Ureter (tissue), 1 donor: ENCODE measurements at regions not wholly inside any gene's neighbourhood (a gene's known extent, or its start where the extent isn't known, plus 50 kb on each side); places are given as distances from the start of the nearest gene placed in this dataset.

Source experiments
- DNase-seq: peaks from one replicate; pipeline ENCODE4 v3.0.0-alpha.2; 2020; ENCODE audit warnings: low spot score
- donor health status: DM: yes; HTN: yes; CAD: no.

DNA sequence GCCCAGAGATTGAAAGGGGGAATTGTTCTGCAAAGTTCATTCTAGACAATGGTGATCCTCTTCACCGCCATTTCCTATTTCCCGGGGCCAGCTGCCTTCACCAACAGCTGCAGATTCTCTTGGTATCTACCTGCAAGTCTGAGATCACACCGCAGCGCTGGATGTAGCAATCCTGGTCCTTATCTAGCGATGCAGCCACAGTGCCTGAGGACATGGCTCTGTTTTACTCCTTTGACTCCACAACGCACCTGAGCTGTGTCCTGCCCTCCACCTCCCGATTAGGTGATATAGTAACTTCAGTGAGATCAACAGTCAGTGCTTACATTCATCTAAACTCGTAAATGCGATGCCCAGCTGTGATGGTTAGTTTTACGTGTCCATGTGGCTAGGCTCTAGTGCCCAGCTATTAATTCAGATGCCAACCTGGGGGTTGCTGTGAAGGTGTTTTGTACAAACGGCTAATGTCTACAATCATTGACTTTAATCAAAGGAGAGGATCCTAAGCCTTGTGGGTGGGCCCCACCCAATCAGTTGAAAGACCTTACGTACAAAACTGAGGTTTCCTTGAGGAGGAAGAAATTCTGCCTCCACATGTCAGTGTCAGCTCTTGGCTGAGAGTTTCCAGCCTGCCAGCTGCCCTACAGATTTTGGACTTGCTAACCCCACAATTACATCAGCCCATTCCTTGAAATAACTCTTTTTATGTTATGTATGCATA is 189.8 kb downstream of the SH3BP4 start:
- DNase-seq = no peak

DNA sequence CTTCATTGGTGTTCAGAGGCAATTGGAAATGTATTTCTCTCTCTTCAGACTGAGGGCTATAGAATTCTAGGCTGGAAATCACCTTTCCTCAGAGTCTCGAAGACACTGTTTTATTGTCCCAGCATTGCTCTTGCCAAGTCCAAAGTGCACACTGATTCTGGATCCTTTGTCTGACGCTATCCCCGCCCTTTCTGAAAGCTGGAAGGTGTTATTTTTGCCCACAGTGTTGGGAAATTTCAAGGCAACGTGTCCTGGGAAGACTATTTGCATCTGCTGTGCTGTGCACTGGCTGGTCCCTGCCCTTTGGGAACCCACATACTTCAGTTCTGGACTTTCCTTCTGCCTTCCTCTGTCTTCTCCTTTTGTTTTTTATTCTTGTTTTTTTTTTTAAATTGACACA is 190.8 kb downstream of the SH3BP4 start:
- DNase-seq = no peak

- no peak for DNase-seq
Observed at GRCh38 chr2:235143789-235144188, 192.0 kb downstream of the SH3BP4 start.

GRCh38 chr2:235144291-235144690 is 192.5 kb downstream of the SH3BP4 start:
- DNase-seq = no peak

DNA sequence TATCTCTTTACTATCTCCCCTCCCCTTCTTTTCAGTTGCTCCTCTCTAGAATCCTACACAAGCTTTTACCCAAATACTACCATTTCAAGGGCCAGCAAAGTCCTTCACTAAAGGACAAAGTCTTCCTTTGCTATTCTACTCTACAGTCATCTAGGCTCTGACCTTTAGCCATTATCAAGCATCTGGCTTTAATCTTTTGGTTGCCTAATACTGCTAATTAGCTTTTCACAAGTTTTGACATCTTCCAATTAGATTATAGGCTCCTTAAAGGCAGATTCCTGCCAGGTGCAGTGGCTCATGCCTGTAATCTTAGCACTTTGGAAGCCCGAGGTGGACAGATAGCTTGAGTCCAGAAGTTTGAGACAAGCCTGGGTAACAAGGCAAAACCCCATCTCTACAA is 194.4 kb downstream of the SH3BP4 start:
- no peak for DNase-seq

- no peak for DNase-seq
Observed at GRCh38 chr2:235146871-235147565, 195.2 kb downstream of the SH3BP4 start.

DNA sequence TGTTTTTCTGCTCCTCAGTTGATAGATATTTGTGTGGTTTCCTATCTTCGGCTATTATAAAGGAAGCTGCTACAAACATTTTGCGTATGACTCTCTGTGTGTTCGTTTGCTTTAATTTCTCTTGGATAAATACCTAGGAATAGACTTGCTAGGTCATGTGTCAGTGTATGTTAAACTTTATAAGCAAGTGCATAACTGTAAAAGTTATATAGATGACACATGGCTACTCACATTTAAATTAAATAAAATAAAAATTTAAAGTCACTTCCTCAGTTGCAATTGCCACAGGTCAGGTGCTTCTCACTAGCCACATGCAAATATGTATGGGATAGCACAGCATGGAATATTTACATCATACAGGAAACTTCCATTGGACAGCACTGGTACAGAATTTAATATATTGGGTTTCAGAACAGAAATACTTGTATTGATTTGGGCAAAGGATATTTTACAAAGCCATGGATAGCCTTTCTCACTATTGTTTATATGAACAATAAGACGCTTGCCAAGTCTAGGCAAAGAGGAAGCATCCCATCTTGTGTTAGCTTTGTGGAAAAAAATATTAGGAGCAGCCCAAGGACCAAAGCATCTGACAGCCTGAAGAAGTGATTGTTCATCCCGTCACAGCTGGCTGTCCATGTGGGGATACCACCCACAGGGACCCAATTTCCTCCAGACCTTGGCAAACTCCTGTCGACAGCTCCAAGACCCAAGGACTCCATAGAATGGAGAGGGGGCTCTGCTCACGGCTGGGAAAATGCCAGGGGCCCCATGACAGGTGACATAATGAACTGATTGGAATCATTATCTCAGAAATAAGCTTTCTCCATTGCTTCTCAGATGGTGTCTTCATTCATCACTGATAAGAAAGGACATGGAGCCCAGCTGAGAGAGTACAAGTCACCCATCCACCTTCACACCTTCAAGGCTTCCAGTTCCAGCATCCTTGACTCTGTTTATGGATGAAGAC is 196.7 kb downstream of the SH3BP4 start:
- DNase-seq = no peak

DNA sequence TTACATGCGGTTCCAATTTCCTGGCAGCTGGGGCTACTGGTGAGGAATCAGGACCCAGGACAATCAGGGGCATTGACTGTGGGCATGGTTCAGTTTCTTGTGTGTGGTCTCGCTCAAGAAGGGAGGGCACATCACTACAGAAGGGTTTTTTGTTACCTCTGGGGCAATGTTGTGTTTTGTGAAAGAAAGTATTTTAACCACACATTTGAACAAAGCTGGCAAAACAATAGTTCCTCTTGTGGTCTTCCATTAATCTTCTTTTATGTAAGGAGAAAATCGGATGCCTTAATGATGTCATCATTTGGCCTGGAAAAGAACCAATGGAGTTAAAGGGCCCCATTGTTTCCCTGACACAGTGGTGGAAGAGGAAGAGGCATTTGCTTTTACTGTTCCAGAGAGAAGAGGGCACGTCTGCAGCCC is 197.4 kb downstream of the SH3BP4 start:
- no peak for DNase-seq

GRCh38 chr2:235149736-235150135 is 197.9 kb downstream of the SH3BP4 start:
- DNase-seq = no peak

DNA sequence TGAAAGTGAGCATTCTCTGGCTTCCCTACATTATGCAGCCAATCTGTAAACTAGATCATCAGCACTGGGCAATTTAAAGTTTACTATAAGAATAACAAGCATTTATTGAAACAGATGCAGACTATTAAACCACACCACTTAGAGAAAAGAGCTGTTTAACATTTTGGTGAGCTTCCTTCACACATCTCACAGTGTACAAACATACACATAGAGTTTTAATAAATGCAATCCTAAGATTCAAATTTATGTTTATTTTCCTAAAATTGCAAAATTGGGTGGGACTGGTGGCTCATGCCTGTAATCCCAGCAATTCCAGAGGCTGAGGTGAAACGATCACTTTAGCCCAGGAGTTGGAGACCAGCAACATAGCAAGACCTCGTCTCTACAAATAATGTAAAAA is 199.3 kb downstream of the SH3BP4 start:
- DNase-seq = no peak

- DNase-seq = no peak
Observed at GRCh38 chr2:235155163-235155562, 203.3 kb downstream of the SH3BP4 start.

DNA sequence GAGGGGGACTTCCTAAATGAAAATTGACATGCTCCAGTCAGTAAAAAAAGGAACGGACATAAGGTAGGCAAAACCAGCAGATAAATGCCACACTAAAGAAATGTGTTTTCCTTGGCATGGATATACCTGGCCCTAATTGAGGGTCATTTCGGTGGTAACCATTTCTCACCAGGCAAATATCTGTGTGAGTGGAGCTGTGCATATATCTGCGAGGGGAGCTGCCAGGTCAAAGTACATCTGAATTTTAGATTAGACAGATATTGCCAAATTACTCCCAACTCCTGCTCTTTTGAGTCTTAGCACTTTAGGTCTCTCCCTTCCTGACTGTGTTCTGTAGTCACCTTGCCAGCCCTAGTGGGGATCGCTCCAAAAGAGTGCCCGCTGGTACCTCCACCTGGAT is 204.2 kb downstream of the SH3BP4 start:
- DNase-seq = no peak

GRCh38 chr2:235157746-235158482 is 206.1 kb downstream of the SH3BP4 start:
- DNase-seq = no peak

DNA sequence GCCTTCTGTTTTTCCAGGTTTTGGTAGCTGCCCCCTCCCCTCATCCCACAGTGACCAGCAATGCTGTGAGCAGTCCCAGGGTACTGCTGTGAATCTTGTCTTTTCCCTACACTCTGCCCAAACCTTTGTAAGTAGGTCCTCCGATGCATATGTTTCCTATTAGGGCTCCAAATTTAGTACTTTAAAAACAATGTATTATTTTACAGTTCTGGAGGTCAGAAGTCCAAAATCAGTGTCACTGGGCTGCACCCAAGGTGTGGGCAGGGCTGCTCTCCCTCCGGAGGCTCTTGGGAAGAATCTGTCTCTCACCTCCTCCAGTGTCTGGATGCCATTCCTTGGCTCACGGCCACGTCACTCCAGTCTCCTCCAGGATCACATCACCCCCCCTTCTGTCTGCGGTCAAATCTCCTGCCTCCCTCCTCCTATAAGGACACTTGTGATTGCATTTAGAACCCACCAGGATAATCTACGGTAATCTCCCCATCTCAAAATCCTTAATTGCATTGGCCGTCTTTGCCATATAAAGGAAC is 208.5 kb downstream of the SH3BP4 start:
- no peak for DNase-seq

DNA sequence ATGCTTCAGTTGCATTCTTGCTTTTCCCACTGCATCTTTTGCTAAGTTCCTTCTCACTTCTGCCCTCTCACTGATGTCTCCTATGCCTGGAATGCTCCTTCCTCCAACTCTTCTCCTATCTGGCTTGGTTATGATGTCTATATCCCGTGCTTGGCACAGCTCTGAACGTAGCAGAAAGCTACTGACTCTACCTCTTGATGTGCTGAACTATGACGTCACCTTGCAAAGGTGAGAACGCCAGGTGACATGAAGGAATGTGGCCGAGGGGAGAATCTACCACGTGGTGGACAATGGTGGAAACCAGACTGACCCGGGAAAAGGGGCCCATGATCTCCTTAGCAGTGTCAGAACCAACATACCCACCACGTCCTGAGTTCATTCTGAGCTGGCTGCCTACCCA is 209.7 kb downstream of the SH3BP4 start:
- no peak for DNase-seq

DNA sequence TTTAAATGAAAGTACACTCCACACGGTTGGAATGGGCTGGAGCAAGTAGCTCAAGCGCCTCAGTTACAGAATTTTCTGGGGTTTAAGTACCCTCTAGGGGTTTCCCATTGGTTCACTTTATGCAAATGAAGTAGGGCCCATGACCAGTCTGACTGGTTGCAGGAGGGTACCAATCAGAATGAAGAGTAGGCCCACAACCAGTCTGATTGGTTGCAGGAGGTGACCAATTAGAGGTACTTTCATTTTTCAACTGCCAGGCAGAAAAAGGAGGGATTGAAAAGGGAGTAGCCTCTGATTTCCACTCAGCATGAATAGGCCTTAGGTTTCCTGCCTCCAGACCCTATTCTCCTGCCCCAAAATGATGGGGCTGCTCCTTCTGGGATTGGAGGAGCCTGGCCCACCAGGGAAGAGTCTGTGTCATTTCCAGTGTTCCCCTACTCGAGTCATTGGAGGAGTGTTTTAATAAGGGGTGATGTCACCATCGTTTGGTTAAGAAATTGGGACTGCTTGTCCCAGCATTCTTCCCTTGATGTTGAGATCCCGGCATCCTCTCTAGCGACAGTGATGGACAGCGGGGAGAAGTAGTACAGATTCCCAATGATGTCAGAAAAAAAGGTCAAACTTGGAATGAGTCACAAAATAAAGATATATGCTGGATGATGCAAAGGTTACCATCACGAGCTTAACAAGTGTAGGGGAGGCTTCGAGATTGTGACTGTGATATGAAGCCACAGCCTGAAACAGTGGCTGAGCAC is 210.4 kb downstream of the SH3BP4 start:
- DNase-seq = no peak

- DNase-seq = no peak
Observed at GRCh38 chr2:235162837-235163197, 211.0 kb downstream of the SH3BP4 start.

DNA sequence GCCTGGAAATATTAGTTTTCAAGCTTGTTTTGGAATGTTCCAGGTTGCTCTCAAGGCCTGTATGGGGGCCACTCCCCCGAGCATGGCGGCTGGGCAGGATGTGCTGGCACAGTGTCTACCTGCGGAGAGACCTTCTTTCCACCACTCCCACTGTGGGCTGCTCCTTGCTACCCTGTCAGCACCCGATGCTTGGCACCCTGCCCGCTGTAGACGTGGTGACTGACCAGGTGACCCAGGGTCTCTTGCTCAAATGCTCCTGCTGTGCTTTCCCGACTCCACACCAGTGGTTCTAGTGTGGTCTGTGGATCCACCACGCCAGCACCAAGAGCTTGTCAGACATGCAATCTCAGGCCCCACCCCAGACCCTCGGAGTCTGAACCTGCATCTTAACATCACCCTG is 213.3 kb downstream of the SH3BP4 start:
- no peak for DNase-seq

- DNase-seq = no peak
Observed at GRCh38 chr2:235165631-235166030, 213.8 kb downstream of the SH3BP4 start.

GRCh38 chr2:235168174-235168979 is 216.6 kb downstream of the SH3BP4 start:
- DNase-seq = no peak
